PFSK-1 (cell line): ENCODE measurements at regions not wholly inside any gene's neighbourhood (a gene's known extent, or its start where the extent isn't known, plus 50 kb on each side); places are given as distances from the start of the nearest gene placed in this dataset.

Experiments
- POLR2AphosphoS5 ChIP-seq: IDR thresholded peaks from 2 replicates; pipeline ENCODE4 v1.6.1; 2012; ENCODE audit warnings: low read depth, mild to moderate bottlenecking, control low read depth, low read length, moderate library complexity
- TAF1 ChIP-seq: IDR thresholded peaks from 2 replicates; pipeline ENCODE4 v1.6.1; 2012; ENCODE audit warnings: low read length, control low read depth, borderline replicate concordance; ENCODE audit not compliant: insufficient read depth

- TF ChIP-seq POLR2AphosphoS5 (no peak), TAF1 (no peak)
Observed at GRCh38 chr20:40880729-40881109, 147.9 kb upstream of the TOP1 start.
